Memory B cell (primary cell): ENCODE measurements at regions not wholly inside any gene's neighbourhood (a gene's known extent, or its start where the extent isn't known, plus 50 kb on each side); places are given as distances from the start of the nearest gene placed in this dataset.
"Not testable (repeated sequence)": the region's sequence is repeated elsewhere in the genome, so short reads cannot be mapped to it uniquely, and the experiment has no call there.

Experiments
- ATAC-seq: fragments of 150-1000 bp; cut with Tn5 transposase; 2 replicates; pipeline ENCODE4 v1.10.0; 2021; ENCODE audit warnings: low read depth, mild to moderate bottlenecking, moderate library complexity
- DNase-seq, 2 donors: peaks; one replicate each; pipeline ENCODE4 v3.0.0; 2022; ENCODE audit warnings: low spot score in 2 of 2
- H3K27ac Mint-ChIP-seq: one replicate; pipeline ENCODE4 v1.8.0; 2022; ENCODE audit warnings: mild to moderate bottlenecking, moderate library complexity, mixed read lengths
- H3K27me3 Mint-ChIP-seq: one replicate; pipeline ENCODE4 v1.8.0; 2022; ENCODE audit warnings: mixed read lengths
- H3K36me3 Mint-ChIP-seq: one replicate; pipeline ENCODE4 v1.8.0; 2022; ENCODE audit warnings: mild to moderate bottlenecking, mixed read lengths
- H3K4me1 Mint-ChIP-seq: one replicate; pipeline ENCODE4 v1.8.0; 2022; ENCODE audit warnings: mixed read lengths
- H3K4me3 Mint-ChIP-seq: one replicate; pipeline ENCODE4 v1.8.0; 2022; ENCODE audit warnings: mild to moderate bottlenecking, moderate library complexity, mixed read lengths
- H3K9me3 Mint-ChIP-seq: one replicate; pipeline ENCODE4 v1.8.0; 2022; ENCODE audit warnings: mixed read lengths

DNA sequence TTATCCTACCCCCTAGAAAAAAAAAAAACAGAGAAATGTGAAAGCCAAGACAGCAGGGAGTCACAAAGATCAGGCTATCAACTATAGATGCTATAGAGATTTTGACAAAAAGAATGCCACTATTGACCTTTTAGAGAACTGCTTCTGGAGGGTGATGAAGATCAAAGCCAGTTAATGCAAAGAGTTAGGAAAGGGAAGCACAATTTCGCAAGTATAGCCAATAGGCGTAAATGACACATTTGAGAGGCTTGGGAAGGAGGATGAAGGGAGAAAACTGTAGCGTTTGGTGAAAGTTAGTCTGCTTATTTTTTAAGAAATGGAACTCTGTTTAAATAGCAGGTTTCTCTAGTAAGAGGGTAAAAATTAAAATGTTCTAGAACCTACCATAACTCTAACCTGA lies 190.7 kb downstream of the DUSP6 start:
- Mint-ChIP-seq H3K4me1 (peaks cover 18% of the 10 kb centered on the region), H3K36me3 (no peaks in the 10 kb centered on the region), H3K27me3 (no peaks in the 10 kb centered on the region), H3K4me3 (no peak overlapping the region), H3K27ac (no peak overlapping the region), H3K9me3 (no peaks in the 10 kb centered on the region)
- ATAC-seq (no peak), DNase-seq (no peak)

DNA sequence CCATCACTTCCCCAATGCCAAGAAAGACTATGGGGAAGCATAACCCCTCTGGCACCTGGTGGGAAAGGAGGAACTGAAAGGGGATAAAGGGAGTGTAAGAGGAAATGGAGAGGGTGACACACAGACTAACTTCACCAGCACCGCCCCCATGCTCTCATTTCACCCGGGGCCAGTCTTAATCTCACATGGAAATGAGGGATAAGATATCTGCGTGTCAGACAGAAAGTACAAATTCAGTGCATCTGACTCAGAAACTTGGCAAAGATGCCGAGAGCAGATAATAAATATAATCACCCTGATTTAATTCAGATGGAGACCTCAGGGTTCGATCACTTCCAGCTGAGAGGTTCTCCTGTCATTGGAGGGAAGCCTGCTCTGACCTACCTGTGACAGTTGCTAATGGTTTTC lies 191.6 kb downstream of the DUSP6 start:
- H3K36me3 Mint-ChIP-seq: no peaks in the 10 kb centered on the region
- no peak overlapping the region for H3K27ac Mint-ChIP-seq
- H3K4me3 Mint-ChIP-seq: no peak overlapping the region
- no peak for DNase-seq
- no peaks in the 10 kb centered on the region for H3K27me3 Mint-ChIP-seq
- peaks cover 18% of the 10 kb centered on the region for H3K4me1 Mint-ChIP-seq
- ATAC-seq: peak; percentile 46
- no peaks in the 10 kb centered on the region for H3K9me3 Mint-ChIP-seq

DNA sequence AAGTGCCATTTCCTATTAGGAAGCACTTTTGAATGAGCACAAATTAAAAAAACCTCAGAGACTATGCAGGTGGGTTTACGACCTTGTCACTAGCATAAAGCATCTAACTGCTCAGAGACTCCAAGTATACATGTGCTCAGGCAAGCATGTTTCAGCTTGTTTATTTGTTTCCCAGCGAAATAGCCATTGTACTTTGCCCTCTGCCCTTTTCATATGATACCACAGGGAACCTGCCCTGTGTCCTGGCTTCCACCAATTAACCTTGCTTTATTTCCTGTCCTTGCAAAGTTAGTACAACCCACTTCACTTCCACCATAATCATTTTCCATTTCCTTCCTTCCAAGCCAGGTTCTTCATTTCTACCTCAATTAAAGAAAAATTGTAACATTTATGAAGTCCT lies 194.9 kb downstream of the DUSP6 start:
- H3K9me3 Mint-ChIP-seq: no peaks in the 10 kb centered on the region
- ATAC-seq (no peak), DNase-seq (no peak)
- no peak overlapping the region for H3K27ac Mint-ChIP-seq
- H3K36me3 Mint-ChIP-seq: no peaks in the 10 kb centered on the region
- peaks cover 2% of the 10 kb centered on the region for H3K27me3 Mint-ChIP-seq
- H3K4me3 Mint-ChIP-seq: no peak overlapping the region
- H3K4me1 Mint-ChIP-seq: peaks cover 10% of the 10 kb centered on the region

DNA sequence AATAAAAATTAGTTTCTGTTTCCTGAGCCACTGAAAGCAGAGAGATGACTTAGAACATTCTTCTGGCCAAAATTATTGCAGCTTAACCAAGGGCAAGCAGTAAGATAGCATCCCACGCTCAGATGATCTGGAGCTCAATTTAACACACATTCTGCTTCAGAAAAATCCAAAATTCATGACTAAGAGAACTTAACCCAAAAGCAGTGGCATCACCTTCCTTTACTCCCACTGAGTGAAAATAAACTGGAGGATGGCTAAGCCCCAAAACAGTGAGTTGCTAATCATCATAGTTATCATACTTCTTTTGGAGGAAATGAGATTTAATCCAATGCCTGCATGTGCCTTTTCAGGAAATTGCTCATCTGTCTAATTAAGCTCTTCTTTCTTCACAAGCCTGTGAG lies 195.4 kb downstream of the DUSP6 start:
- ATAC-seq: no peak
- DNase-seq: no peak
- H3K4me1 Mint-ChIP-seq: peaks cover 10% of the 10 kb centered on the region
- no peaks in the 10 kb centered on the region for H3K36me3 Mint-ChIP-seq
- peaks cover 2% of the 10 kb centered on the region for H3K27me3 Mint-ChIP-seq
- no peak overlapping the region for H3K4me3 Mint-ChIP-seq
- no peaks in the 10 kb centered on the region for H3K9me3 Mint-ChIP-seq
- no peak overlapping the region for H3K27ac Mint-ChIP-seq

DNA sequence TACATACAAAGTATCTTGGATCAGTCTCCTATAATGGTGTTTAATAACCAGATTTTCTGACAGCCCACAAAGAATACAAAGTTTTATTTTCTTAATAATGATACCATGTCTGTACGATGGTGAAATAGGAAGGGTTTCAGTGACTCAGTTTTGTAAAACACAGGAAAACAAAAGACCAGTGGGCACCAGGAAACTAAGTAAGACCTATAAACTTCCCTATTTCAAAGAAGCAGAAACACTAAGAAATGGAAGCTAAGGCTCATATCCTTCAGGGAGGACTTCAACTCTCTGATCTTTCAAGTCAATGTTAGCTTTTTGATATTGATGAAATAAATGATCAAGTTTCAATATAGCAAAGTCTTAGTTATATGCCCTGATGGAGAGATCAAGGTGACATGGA lies 196.0 kb downstream of the DUSP6 start:
- Mint-ChIP-seq H3K9me3 (no peaks in the 10 kb centered on the region), H3K4me3 (no peak overlapping the region), H3K27me3 (peaks cover 2% of the 10 kb centered on the region), H3K27ac (peak overlapping the region; percentile 11), H3K36me3 (no peaks in the 10 kb centered on the region), H3K4me1 (peaks cover 10% of the 10 kb centered on the region)
- DNase-seq (no peak), ATAC-seq (no peak)

DNA sequence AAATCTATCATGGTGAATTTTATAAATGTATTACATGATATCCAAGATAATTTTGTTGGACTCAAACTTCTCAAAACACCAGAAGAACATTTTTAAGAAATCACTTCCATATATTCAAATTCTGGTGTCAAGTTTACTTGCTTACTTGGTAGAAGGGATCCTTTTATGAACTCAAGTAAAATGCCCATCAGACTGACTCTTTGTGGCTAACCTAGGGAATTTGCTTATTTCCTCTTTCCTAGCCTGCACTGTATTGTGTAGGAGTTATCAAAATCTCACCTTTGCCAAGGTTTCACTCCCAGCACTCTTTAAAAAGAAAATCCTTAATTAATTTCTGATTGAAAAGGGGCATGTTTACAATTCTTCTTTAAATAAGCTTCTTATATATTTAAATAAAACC lies 196.5 kb downstream of the DUSP6 start:
- H3K36me3 Mint-ChIP-seq: peaks cover 1% of the 10 kb centered on the region
- H3K4me1 Mint-ChIP-seq: peaks cover 10% of the 10 kb centered on the region
- no peak overlapping the region for H3K4me3 Mint-ChIP-seq
- H3K9me3 Mint-ChIP-seq: peaks cover 3% of the 10 kb centered on the region
- ATAC-seq: no peak
- no peak overlapping the region for H3K27ac Mint-ChIP-seq
- peaks cover 2% of the 10 kb centered on the region for H3K27me3 Mint-ChIP-seq
- no peak for DNase-seq

DNA sequence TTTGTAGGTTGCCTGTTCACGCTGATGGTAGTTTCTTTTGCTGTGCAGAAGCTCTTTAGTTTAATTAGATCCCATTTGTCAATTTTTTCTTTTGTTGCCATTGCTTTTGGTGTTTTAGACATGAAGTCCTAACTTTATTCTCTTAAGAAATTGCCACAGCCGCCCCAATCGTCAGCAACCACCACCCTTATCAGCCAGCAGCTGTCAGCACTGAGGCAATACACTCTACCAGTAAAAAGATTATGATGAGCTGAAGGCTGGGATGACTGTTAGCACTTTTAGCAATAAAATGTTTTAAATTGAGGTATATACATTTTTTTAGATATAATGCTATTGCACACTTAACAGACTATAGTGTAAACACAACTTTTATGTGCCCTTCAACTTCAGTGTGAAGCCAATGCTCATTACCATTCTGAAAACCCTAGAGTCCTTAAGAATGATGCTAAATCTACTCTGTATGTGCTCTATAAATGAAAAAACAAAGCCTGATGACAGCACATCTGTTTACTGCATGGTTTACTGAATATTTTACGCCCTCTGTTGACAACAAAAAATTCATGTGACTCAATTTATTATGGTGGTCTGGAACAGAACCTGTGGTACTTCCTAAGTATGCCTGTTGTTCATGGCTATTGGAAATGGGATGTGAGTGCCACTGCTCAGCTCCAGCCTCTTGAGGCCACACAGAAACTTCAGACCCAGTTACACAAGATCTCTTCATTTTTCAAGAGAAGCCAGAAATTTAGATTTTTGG lies 197.4 kb downstream of the DUSP6 start:
- H3K4me1 Mint-ChIP-seq: peaks cover 10% of the 10 kb centered on the region

DNA sequence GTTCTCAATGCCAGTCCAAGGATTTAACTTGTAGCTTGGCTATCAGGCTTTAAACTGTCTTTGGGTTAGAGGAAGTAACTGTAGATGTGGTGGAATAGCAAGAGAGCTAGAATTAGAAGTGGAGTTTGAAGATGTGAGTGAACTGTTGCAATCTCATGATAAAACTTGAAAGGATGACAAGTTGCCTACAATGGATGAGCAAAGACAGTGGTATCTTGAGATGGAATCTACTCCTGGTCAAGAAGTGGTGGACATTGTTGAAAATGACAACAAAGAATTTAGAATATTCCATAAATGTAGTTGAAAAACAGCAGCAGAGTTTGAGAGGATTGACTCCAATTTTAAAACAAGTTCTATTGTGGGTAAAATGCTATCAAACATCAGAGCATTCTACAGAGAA lies 199.0 kb downstream of the DUSP6 start:
- H3K9me3 Mint-ChIP-seq: peaks cover 5% of the 10 kb centered on the region
- peaks cover 10% of the 10 kb centered on the region for H3K4me1 Mint-ChIP-seq
- no peak overlapping the region for H3K4me3 Mint-ChIP-seq
- H3K27me3 Mint-ChIP-seq: peaks cover 2% of the 10 kb centered on the region
- peaks cover 4% of the 10 kb centered on the region for H3K36me3 Mint-ChIP-seq
- H3K27ac Mint-ChIP-seq: no peak overlapping the region
- no peak for ATAC-seq
- no peak for DNase-seq

More for the DNA sequence above, 197.4 kb downstream of the DUSP6 start:
- no peak for DNase-seq
- peaks cover 3% of the 10 kb centered on the region for H3K9me3 Mint-ChIP-seq
- H3K36me3 Mint-ChIP-seq: peaks cover 2% of the 10 kb centered on the region
- H3K27me3 Mint-ChIP-seq: peaks cover 2% of the 10 kb centered on the region
- ATAC-seq: no peak
- no peak overlapping the region for H3K27ac Mint-ChIP-seq
- no peak overlapping the region for H3K4me3 Mint-ChIP-seq

DNA sequence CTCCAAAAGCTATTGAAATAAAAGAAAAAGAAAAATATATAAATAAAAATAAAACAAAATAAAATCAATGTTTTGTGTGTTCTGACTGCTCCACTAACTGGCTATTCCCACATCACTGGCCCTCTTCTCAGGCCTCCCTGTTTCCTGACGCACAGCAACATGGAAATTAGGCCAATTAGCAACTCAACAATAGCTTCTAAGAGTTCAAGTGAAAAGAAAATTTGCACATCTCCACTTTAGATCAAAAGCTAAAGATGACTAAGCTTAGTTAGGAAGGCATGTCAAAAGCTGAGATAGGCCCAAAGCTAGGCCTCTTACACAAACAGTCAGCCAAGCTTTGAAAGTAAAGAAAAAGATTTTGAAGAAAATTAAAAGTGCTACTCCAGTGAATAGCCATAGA lies 200.8 kb downstream of the DUSP6 start:
- Mint-ChIP-seq H3K4me1 (peaks cover 2% of the 10 kb centered on the region), H3K27me3 (peaks cover 2% of the 10 kb centered on the region), H3K27ac (no peak overlapping the region), H3K36me3 (peaks cover 4% of the 10 kb centered on the region), H3K9me3 (peaks cover 5% of the 10 kb centered on the region), H3K4me3 (no peak overlapping the region)
- ATAC-seq: no peak
- DNase-seq: no peak

DNA sequence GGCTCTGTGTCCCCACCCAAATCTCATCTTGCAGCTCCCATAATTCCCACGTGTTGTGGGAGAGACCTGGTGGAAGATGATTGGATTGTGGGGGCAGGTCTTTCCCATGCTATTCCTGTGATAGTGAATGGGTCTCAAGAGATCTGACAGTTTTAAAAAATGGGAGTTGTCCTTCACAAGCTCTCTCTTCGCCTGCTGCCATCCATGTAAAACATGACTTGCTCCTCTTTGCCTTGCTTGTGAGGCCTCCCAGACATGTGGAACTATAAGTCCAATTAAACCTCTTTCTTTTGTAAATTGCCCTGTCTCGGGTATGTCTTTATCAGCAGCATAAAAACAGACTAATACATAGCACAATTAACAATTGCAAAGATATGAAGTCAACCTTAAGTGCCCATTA lies 201.5 kb downstream of the DUSP6 start:
- H3K27me3 Mint-ChIP-seq, H3K4me3 Mint-ChIP-seq, H3K36me3 Mint-ChIP-seq, H3K27ac Mint-ChIP-seq, ATAC-seq, H3K4me1 Mint-ChIP-seq, H3K9me3 Mint-ChIP-seq, DNase-seq: not testable (repeated sequence)

DNA sequence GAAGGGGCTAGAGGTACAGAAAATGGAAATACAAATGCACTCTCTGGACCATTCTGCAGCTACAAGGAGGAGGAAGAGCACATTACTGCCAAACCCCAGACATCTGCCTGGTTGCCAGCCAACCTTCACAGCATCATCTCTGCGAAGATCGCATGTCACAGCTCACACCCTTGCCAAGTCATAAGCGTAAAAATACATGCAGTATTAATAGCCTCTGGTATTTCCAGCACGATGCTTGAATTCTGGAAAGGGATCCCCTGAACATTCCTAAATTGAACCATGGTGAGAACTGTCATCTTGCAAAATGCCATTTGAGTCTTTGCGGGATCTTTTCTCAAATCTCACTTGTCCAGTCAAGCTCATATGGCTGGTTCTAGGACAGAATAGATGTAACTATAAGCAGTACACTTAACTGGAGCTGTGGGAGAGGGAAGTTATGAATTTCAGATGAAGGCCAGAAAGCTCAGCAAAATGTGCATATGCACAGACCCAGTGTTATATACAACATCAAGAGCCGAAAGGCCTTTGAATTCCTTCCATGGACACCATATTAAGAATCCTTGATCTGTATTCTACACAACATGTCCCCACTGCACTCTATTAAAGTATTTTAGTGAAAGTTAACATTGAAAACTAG lies 211.6 kb downstream of the DUSP6 start:
- Mint-ChIP-seq H3K27me3 (no peaks in the 10 kb centered on the region), H3K36me3 (no peaks in the 10 kb centered on the region), H3K4me1 (no peaks in the 10 kb centered on the region), H3K27ac (no peak overlapping the region), H3K9me3 (no peaks in the 10 kb centered on the region), H3K4me3 (no peak overlapping the region)
- ATAC-seq (no peak), DNase-seq (no peak)

DNA sequence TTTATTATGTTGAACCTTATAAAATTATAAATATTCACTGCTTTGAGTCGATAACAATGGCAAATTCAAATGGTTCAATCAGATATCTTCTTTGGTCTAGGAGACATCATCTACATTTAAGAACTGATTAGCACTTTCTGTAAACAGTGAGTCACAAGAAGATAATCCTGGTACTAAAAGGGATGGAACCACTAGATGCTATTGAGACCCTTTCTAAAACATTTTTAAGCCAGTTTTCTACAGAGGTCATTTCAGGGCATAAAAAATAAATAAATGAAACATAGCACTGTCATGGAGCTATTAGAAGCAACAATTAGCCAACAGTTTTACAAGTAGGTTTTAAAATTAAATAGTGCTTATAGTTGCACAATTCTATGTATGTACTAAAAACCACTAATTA lies 212.2 kb downstream of the DUSP6 start:
- DNase-seq (no peak), ATAC-seq (no peak)
- no peaks in the 10 kb centered on the region for H3K4me1 Mint-ChIP-seq
- H3K4me3 Mint-ChIP-seq: no peak overlapping the region
- no peaks in the 10 kb centered on the region for H3K27me3 Mint-ChIP-seq
- no peak overlapping the region for H3K27ac Mint-ChIP-seq
- H3K36me3 Mint-ChIP-seq: no peaks in the 10 kb centered on the region
- H3K9me3 Mint-ChIP-seq: no peaks in the 10 kb centered on the region

DNA sequence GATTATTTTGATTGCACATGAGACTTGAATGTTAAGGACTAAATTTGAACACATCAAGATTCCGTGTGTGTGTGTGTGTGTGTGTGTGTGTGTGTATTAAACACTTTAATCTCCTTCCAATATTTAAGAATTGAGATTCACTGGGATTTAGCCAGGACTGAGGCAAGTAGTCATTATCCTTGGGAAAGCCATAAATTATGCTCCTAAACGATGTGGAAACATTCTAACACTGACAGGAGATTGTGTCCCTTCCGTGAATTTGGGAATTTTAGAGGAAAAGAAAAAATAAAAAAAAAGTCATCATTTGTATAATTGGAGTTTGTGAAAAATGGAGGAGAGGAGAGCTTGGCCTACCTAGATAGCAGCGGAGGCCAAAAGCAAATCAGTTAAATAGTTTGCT lies 212.9 kb downstream of the DUSP6 start:
- Mint-ChIP-seq H3K36me3 (no peaks in the 10 kb centered on the region), H3K27me3 (no peaks in the 10 kb centered on the region), H3K27ac (no peak overlapping the region), H3K9me3 (no peaks in the 10 kb centered on the region), H3K4me3 (no peak overlapping the region), H3K4me1 (no peaks in the 10 kb centered on the region)
- ATAC-seq: no peak
- DNase-seq: no peak

DNA sequence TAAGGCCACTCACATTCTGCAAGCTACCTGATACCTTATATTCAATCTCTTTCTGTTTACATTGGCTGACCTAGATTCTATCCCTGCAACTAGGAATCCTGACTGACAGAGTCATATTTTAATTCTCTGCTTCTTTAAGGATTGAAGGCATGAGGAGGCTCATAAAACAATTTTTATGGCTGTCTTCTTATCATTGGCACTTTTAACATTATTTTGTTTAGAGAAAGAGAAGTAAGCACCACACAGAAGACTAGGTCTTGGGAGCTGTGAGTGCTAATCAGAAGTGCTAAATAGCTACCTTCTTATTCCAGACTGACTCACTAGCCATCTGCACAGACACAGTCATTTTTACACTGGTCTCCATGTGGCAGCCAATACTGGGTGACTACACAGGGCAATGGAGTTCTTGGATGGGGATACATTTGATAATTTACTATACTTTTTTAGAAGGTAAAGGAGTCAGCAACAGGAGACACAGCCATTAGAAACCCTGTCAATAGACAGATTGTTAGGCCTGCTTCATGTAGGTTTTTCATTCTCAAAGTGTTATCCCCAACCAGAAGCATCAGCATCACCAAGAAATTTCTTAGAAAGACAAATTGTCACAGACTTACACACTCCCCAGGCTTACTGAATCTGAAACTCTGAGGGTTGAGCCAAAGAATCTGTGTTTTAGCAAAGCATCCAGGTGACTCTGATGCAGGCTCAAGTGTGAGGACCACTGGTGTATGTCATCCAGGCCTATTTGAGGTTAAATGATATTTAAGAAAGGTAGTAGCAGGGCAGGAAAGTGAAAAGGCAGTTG lies 214.1 kb downstream of the DUSP6 start:
- no peak for DNase-seq
- no peak overlapping the region for H3K27ac Mint-ChIP-seq

More for the DNA sequence above, 214.1 kb downstream of the DUSP6 start:
- Mint-ChIP-seq H3K4me1 (no peaks in the 10 kb centered on the region), H3K9me3 (no peaks in the 10 kb centered on the region), H3K27me3 (no peaks in the 10 kb centered on the region), H3K4me3 (no peak overlapping the region), H3K36me3 (no peaks in the 10 kb centered on the region)
- ATAC-seq: no peak
